Endothelial cell (in vitro differentiated cells): ENCODE measurements at regions not wholly inside any gene's neighbourhood (a gene's known extent, or its start where the extent isn't known, plus 50 kb on each side); places are given as distances from the start of the nearest gene placed in this dataset.

Source experiments
- DNase-seq: peaks from one replicate; pipeline ENCODE4 v3.0.0; 2021; ENCODE audit warnings: low spot score
- H3K27ac Mint-ChIP-seq: one replicate; pipeline ENCODE4 v1.8.0; 2021; ENCODE audit warnings: mixed read lengths, inconsistent platforms; ENCODE audit not compliant: unreplicated experiment
- H3K27me3 Mint-ChIP-seq: one replicate; pipeline ENCODE4 v1.8.0; 2021; ENCODE audit warnings: mild to moderate bottlenecking, moderate library complexity, mixed read lengths, inconsistent platforms; ENCODE audit not compliant: unreplicated experiment
- H3K36me3 Mint-ChIP-seq: one replicate; pipeline ENCODE4 v1.8.0; 2021; ENCODE audit warnings: mild to moderate bottlenecking, low read depth, mixed read lengths, inconsistent platforms; ENCODE audit not compliant: unreplicated experiment
- H3K4me1 Mint-ChIP-seq: one replicate; pipeline ENCODE4 v1.8.0; 2021; ENCODE audit warnings: mild to moderate bottlenecking, mixed read lengths, inconsistent platforms; ENCODE audit not compliant: unreplicated experiment
- H3K4me3 Mint-ChIP-seq: one replicate; pipeline ENCODE4 v1.8.0; 2021; ENCODE audit warnings: mild to moderate bottlenecking, mixed read lengths, inconsistent platforms; ENCODE audit not compliant: unreplicated experiment
- H3K9me3 Mint-ChIP-seq: one replicate; pipeline ENCODE4 v1.8.0; 2021; ENCODE audit warnings: mixed read lengths, inconsistent platforms; ENCODE audit not compliant: unreplicated experiment
- TF ChIP-seq, protein P1 (sequence below): fragments of 200-600 bp; sonication (generic); IDR thresholded peaks from one replicate; pipeline ENCODE4 v1.5.0; 2021; ENCODE audit warnings: antibody characterized with exemption; ENCODE audit not compliant: unreplicated experiment

- H3K4me3 Mint-ChIP-seq = no peak overlapping the region
- H3K27me3 Mint-ChIP-seq = no peaks in the 10 kb centered on the region
- H3K36me3 Mint-ChIP-seq = no peaks in the 10 kb centered on the region
- no peaks in the 10 kb centered on the region for H3K4me1 Mint-ChIP-seq
- H3K27ac Mint-ChIP-seq = no peak overlapping the region
- H3K9me3 Mint-ChIP-seq = no peaks in the 10 kb centered on the region
- no peak for DNase-seq
- TF ChIP-seq, protein P1, sequence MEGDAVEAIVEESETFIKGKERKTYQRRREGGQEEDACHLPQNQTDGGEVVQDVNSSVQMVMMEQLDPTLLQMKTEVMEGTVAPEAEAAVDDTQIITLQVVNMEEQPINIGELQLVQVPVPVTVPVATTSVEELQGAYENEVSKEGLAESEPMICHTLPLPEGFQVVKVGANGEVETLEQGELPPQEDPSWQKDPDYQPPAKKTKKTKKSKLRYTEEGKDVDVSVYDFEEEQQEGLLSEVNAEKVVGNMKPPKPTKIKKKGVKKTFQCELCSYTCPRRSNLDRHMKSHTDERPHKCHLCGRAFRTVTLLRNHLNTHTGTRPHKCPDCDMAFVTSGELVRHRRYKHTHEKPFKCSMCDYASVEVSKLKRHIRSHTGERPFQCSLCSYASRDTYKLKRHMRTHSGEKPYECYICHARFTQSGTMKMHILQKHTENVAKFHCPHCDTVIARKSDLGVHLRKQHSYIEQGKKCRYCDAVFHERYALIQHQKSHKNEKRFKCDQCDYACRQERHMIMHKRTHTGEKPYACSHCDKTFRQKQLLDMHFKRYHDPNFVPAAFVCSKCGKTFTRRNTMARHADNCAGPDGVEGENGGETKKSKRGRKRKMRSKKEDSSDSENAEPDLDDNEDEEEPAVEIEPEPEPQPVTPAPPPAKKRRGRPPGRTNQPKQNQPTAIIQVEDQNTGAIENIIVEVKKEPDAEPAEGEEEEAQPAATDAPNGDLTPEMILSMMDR = no peak
These were observed 195.9 kb downstream of the HGF start for GRCh38 chr7:81573932-81574331.

- H3K4me3 Mint-ChIP-seq = no peak overlapping the region
- no peak for DNase-seq
- H3K27me3 Mint-ChIP-seq = no peaks in the 10 kb centered on the region
- no peaks in the 10 kb centered on the region for H3K9me3 Mint-ChIP-seq
- no peak overlapping the region for H3K27ac Mint-ChIP-seq
- no peaks in the 10 kb centered on the region for H3K36me3 Mint-ChIP-seq
- no peaks in the 10 kb centered on the region for H3K4me1 Mint-ChIP-seq
- TF ChIP-seq, protein P1 = no peak
These were observed 196.7 kb downstream of the HGF start for GRCh38 chr7:81573128-81573527.

GRCh38 chr7:81562581-81562980 lies 207.3 kb downstream of the HGF start:
- Mint-ChIP-seq H3K4me1 (no peaks in the 10 kb centered on the region), H3K27me3 (no peaks in the 10 kb centered on the region), H3K4me3 (no peak overlapping the region), H3K27ac (no peak overlapping the region), H3K9me3 (no peaks in the 10 kb centered on the region), H3K36me3 (no peaks in the 10 kb centered on the region)
- no peak for DNase-seq
- TF ChIP-seq, protein P1 = no peak

DNA sequence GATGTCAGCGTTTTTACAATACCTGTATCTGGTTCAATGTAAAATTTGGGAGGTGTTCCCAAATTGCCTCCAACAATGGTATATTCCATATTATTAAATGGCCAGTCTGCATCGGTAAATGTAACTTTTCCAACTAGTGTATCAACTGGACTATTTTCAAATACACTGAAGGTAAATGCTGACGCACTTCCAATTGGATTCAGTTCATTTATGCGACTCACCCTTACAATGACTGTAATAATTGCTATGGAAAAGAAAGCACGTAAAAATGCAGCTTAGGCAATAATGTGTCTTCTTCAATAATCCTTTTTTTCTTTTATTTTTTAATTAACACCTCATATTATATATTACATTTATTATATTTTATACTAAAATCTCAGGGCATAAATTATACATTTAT lies 209.1 kb downstream of the HGF start:
- no peak for DNase-seq
- H3K27ac Mint-ChIP-seq = no peak overlapping the region
- no peaks in the 10 kb centered on the region for H3K27me3 Mint-ChIP-seq
- TF ChIP-seq, protein P1 = no peak
- H3K4me3 Mint-ChIP-seq = no peak overlapping the region
- no peaks in the 10 kb centered on the region for H3K9me3 Mint-ChIP-seq
- no peaks in the 10 kb centered on the region for H3K36me3 Mint-ChIP-seq
- no peaks in the 10 kb centered on the region for H3K4me1 Mint-ChIP-seq

DNA sequence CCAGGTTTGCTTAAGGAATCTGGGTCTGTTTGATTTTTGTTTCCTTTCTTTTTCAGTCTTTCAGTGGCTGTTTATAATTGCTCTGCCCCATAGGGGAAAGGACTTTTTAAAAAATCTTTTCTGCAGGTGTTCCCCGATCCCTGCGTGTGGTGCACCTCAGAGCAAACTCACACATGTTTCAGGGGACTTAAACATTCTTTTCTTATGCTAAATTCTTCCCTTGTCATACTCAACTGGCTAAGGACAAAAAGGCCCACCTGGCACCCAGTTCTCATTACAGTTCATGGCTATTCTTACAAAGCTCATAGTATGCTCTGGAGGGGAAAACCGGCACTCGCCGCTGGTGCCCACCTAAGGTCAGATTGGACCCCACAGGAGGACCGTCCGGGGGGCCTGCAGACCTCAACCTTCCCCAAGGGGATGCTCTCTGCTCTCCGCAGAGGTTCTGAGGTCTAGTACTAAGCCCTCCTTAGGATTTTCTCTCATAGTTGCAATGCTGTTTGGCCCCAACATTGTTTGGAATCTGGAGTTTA lies 220.3 kb downstream of the HGF start:
- no peak overlapping the region for H3K27ac Mint-ChIP-seq
- H3K4me1 Mint-ChIP-seq = no peaks in the 10 kb centered on the region
- TF ChIP-seq, protein P1 = no peak
- H3K9me3 Mint-ChIP-seq = peaks cover 3% of the 10 kb centered on the region
- H3K4me3 Mint-ChIP-seq = no peak overlapping the region
- no peaks in the 10 kb centered on the region for H3K27me3 Mint-ChIP-seq
- DNase-seq = no peak
- no peaks in the 10 kb centered on the region for H3K36me3 Mint-ChIP-seq
